ENCODE measurements at regions not wholly inside any gene's neighbourhood (a gene's known extent, or its start where the extent isn't known, plus 50 kb on each side); places are given as distances from the start of the nearest gene placed in this dataset.
"Not testable (repeated sequence)": the region's sequence is repeated elsewhere in the genome, so short reads cannot be mapped to it uniquely, and the experiment has no call there.

- no peak for DNase-seq (ENCODE audit: low read depth)
Measured at GRCh38 chr4:156408749-156409148, 455.1 kb upstream of the CTSO start.

- DNase-seq (ENCODE audit: low read depth) = no peak
Measured at GRCh38 chr4:156401371-156401770, 447.7 kb upstream of the CTSO start.

- DNase-seq (ENCODE audit: low read depth) = no peak
Measured at GRCh38 chr4:156396534-156396933, 442.9 kb upstream of the CTSO start.

GRCh38 chr4:156391325-156391653 is 437.6 kb upstream of the CTSO start:
- DNase-seq (ENCODE audit: low read depth) = no peak

- DNase-seq (ENCODE audit: low read depth) = no peak
Measured at GRCh38 chr4:156390599-156391324, 437.1 kb upstream of the CTSO start.

- peak; percentile 20 for DNase-seq (ENCODE audit: low read depth)
Measured at GRCh38 chr4:156388826-156389225, 435.2 kb upstream of the CTSO start.

- DNase-seq (ENCODE audit: low read depth) = peak; percentile 31
Measured at GRCh38 chr4:156378033-156378665, 424.5 kb upstream of the CTSO start.

- DNase-seq (ENCODE audit: low read depth) = peak; percentile 82
Measured at GRCh38 chr4:156377036-156377710, 423.5 kb upstream of the CTSO start.

GRCh38 chr4:156374894-156375293 is 421.2 kb upstream of the CTSO start:
- DNase-seq (ENCODE audit: low read depth) = no peak

- DNase-seq (ENCODE audit: low read depth) = no peak
Measured at GRCh38 chr4:156374069-156374468, 420.4 kb upstream of the CTSO start.

- not testable (repeated sequence) for DNase-seq (ENCODE audit: low read depth)
Measured at GRCh38 chr4:156367502-156367901, 413.8 kb upstream of the CTSO start.

- DNase-seq (ENCODE audit: low read depth) = peak; percentile 34
Measured at GRCh38 chr4:156362581-156362980, 408.9 kb upstream of the CTSO start.

- no peak for DNase-seq (ENCODE audit: low read depth)
Measured at GRCh38 chr4:156347412-156348075, 393.9 kb upstream of the CTSO start.

- DNase-seq (ENCODE audit: low read depth) = no peak
Measured at GRCh38 chr4:156346959-156347385, 393.3 kb upstream of the CTSO start.

GRCh38 chr4:156344397-156344796 is 390.7 kb upstream of the CTSO start:
- DNase-seq (ENCODE audit: low read depth) = no peak

GRCh38 chr4:156336511-156336910 is 382.8 kb upstream of the CTSO start:
- no peak for DNase-seq (ENCODE audit: low read depth)

GRCh38 chr4:156335721-156336120 is 382.1 kb upstream of the CTSO start:
- no peak for DNase-seq (ENCODE audit: low read depth)

GRCh38 chr4:156330436-156331031 is 376.9 kb upstream of the CTSO start:
- no peak for DNase-seq (ENCODE audit: low read depth)

- no peak for DNase-seq (ENCODE audit: low read depth)
Measured at GRCh38 chr4:156329779-156330178, 376.1 kb upstream of the CTSO start.

- DNase-seq (ENCODE audit: low read depth) = no peak
Measured at GRCh38 chr4:156328882-156329281, 375.2 kb upstream of the CTSO start.

- DNase-seq (ENCODE audit: low read depth) = no peak
Measured at GRCh38 chr4:156326246-156326645, 372.6 kb upstream of the CTSO start.

- DNase-seq (ENCODE audit: low read depth) = peak; percentile 79
Measured at GRCh38 chr4:156322592-156322991, 368.9 kb upstream of the CTSO start.
